ENCODE measurements at regions not wholly inside any gene's neighbourhood (a gene's known extent, or its start where the extent isn't known, plus 50 kb on each side); places are given as distances from the start of the nearest gene placed in this dataset.

DNA sequence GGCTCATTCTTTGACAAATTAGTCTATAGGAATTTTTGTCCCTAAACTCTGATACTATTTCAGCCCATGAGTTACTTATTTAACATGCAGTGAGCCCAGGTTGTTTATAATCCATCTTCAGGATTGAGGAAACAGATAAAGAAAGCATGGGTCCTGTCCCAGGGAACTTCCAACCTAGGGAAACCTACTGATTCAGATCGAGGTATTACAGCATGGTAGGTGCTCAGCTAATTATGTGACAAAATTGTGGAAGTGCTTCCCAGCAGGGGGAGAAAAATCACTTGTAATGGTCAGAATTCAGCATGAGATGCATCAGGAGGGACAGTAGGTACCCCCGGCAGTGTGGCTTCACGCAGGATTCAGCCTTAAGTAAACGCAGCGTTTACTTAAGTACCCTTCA is 171.3 kb downstream of the NUFIP1 start:
- TF ChIP-seq, protein P1, sequence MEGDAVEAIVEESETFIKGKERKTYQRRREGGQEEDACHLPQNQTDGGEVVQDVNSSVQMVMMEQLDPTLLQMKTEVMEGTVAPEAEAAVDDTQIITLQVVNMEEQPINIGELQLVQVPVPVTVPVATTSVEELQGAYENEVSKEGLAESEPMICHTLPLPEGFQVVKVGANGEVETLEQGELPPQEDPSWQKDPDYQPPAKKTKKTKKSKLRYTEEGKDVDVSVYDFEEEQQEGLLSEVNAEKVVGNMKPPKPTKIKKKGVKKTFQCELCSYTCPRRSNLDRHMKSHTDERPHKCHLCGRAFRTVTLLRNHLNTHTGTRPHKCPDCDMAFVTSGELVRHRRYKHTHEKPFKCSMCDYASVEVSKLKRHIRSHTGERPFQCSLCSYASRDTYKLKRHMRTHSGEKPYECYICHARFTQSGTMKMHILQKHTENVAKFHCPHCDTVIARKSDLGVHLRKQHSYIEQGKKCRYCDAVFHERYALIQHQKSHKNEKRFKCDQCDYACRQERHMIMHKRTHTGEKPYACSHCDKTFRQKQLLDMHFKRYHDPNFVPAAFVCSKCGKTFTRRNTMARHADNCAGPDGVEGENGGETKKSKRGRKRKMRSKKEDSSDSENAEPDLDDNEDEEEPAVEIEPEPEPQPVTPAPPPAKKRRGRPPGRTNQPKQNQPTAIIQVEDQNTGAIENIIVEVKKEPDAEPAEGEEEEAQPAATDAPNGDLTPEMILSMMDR (IDR thresholded peaks at IDR 0.05) = no peak
- TF ChIP-seq POLR2A (IDR thresholded peaks at IDR 0.05) = no peak

Data from thyroid gland (tissue), 4 donors.